ENCODE measurements at regions not wholly inside any gene's neighbourhood (a gene's known extent, or its start where the extent isn't known, plus 50 kb on each side); places are given as distances from the start of the nearest gene placed in this dataset.

DNA sequence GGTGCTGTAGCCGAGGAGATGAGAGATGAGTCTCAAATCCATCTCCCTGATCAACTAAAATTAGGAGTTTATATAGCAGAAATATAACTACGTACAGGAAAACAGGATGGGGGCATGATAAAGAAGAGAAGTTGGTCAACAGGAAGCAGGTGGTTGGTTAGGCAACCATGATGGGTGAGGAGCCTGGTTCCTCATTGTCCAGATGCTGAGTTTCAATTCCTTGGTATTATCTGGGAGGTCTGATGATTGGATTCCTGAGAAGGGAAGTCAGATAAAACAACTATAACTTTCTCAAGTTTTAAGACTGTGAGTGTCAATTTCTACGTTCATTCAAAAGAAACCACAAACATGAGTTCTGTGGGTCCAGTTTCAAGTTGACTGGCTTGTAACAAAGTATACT lies 323.9 kb downstream of the MTRR start:
- Histone ChIP-seq H4K20me1 (ENCODE audit: insufficient read depth) (no peaks in the 10 kb centered on the region), H3K36me3 (ENCODE audit: control insufficient read depth in 1 of 2, insufficient read depth in 2 of 2, low read length in 2 of 2) (no peaks in the 10 kb centered on the region), H3K9me3 (ENCODE audit: control insufficient read depth in 1 of 2, insufficient read depth in 1 of 2, low read depth in 1 of 2, low read length in 2 of 2) (peaks cover 0 to 12% of the 10 kb centered on the region in 2 experiments; a peak in 2 of 4 replicates), H2AFZ (ENCODE audit: low read depth, low read length, poor library complexity, severe bottlenecking) (no peak overlapping the region), H3K27me3 (ENCODE audit: insufficient read depth, low read length) (no peaks in the 10 kb centered on the region), H3K27ac (ENCODE audit: low read depth, low read length) (no peak overlapping the region), H3K79me2 (ENCODE audit: insufficient read depth, low read length) (no peaks in the 10 kb centered on the region), H3K4me1 (ENCODE audit: control insufficient read depth in 1 of 2, insufficient read depth in 2 of 2, low read length in 2 of 2) (no peaks in the 10 kb centered on the region), H3K4me2 (ENCODE audit: low read length) (no peak overlapping the region), H3K4me3 (replicated peaks in 1 of 2; ENCODE audit: low read depth in 1 of 2, low read length in 2 of 2) (no peak overlapping the region), H3K9me2 (ENCODE audit: insufficient read depth) (no peaks in the 10 kb centered on the region), H3K9ac (ENCODE audit: low read length) (no peak overlapping the region)
- RAD21 ChIA-PET (ENCODE audit: low non-redundant PET in 1 of 2, low total read pairs in 2 of 2, uncharacterized antibody in 2 of 2, unreplicated experiment in 2 of 2) = no interaction called here
- POLR2A ChIA-PET = no interaction called here
- BruUV-seq (replicated peaks) = no TSS peak
- intact Hi-C loops (cut with micrococcal nuclease) = no loop called here
- CTCF ChIA-PET = no interaction called here
- ATAC-seq = no peak
- no peak for DNase-seq (ENCODE audit: low read depth, low spot score)
- TF ChIP-seq POLR2AphosphoS5 (IDR thresholded peaks at IDR 0.05; ENCODE audit: low read depth, low read length) = no peak
- TF ChIP-seq ELF1 (IDR thresholded peaks at IDR 0.05; ENCODE audit: borderline replicate concordance, low read depth) = no peak
- TF ChIP-seq RAD21 (IDR thresholded peaks at IDR 0.05; ENCODE audit: low read depth) = no peak
- TF ChIP-seq CEBPB (IDR thresholded peaks at IDR 0.05; ENCODE audit: low read depth) = no peak
- TF ChIP-seq SP1 (IDR thresholded peaks at IDR 0.05; ENCODE audit: low read depth) = no peak
- TF ChIP-seq, protein P1, sequence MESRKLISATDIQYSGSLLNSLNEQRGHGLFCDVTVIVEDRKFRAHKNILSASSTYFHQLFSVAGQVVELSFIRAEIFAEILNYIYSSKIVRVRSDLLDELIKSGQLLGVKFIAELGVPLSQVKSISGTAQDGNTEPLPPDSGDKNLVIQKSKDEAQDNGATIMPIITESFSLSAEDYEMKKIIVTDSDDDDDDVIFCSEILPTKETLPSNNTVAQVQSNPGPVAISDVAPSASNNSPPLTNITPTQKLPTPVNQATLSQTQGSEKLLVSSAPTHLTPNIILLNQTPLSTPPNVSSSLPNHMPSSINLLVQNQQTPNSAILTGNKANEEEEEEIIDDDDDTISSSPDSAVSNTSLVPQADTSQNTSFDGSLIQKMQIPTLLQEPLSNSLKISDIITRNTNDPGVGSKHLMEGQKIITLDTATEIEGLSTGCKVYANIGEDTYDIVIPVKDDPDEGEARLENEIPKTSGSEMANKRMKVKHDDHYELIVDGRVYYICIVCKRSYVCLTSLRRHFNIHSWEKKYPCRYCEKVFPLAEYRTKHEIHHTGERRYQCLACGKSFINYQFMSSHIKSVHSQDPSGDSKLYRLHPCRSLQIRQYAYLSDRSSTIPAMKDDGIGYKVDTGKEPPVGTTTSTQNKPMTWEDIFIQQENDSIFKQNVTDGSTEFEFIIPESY (IDR thresholded peaks at IDR 0.05; ENCODE audit: extremely low read depth, insufficient replicate concordance, low read length) = no peak
- no peak for TF ChIP-seq CBX3 (IDR thresholded peaks at IDR 0.05; ENCODE audit: low read depth)
- no peak for TF ChIP-seq EGR1 (IDR thresholded peaks at IDR 0.05; ENCODE audit: low read depth)
- TF ChIP-seq ZNF274 (IDR thresholded peaks at IDR 0.05; ENCODE audit: low read depth, low read length) = no peak
- TF ChIP-seq POLR2A (IDR thresholded peaks at IDR 0.05; ENCODE audit: borderline replicate concordance, extremely low read depth, insufficient read depth, insufficient read length) = no peak
- no peak for TF ChIP-seq ZFX (IDR thresholded peaks at IDR 0.05)
- TF ChIP-seq EZH2phosphoT487 (IDR thresholded peaks at IDR 0.05; ENCODE audit: borderline replicate concordance) = no peak
